NCI-H82 (cell line): ENCODE measurements at regions not wholly inside any gene's neighbourhood (a gene's known extent, or its start where the extent isn't known, plus 50 kb on each side); places are given as distances from the start of the nearest gene placed in this dataset.

Experiments
- DNase-seq: peaks from one replicate; lab custom pipeline; 2025; lab: John Stamatoyannopoulos, UW

- no peak for DNase-seq
Measured at GRCh38 chr10:8544500-8544899, 490.0 kb downstream of the GATA3 start.

GRCh38 chr10:8554574-8554973, 500.1 kb downstream of the GATA3 start:
- no peak for DNase-seq

DNA sequence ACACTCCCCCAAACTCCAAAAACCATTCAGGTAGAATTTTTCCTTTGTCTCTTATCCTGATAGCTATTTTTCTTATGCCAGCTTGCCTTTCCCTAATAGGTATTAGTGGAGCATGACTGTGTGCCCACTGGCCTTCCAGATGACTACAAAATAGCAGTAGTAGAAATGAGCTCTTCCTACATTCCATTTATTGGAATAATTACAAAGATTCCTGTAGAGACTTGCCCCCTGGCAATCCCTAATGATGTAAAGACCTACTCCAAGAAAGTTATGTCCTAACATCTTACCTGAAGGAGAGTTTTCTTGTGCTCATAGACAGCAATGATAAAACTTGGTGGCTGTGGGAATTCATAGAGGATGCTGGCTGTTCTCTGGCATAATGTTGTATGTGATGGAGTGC, 501.8 kb downstream of the GATA3 start:
- no peak for DNase-seq

DNA sequence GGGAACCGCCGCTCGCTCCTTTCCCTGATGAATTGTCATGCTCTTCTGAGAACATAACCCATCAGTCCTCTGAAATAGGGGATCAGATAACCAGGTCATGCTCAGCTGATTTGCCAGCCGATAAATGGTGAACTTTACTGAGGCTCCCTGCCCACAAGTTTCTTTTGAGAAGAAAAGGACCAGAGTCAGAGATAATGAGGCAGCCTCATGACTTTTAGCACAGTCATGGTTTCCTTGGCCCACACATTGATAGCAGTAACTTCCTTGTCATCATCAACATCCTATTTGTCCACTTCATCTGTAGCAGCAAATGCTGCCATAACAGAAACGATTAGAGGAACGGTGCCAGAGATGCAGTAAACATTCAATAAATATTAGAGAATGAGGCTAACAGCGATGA, 509.0 kb downstream of the GATA3 start:
- no peak for DNase-seq

DNA sequence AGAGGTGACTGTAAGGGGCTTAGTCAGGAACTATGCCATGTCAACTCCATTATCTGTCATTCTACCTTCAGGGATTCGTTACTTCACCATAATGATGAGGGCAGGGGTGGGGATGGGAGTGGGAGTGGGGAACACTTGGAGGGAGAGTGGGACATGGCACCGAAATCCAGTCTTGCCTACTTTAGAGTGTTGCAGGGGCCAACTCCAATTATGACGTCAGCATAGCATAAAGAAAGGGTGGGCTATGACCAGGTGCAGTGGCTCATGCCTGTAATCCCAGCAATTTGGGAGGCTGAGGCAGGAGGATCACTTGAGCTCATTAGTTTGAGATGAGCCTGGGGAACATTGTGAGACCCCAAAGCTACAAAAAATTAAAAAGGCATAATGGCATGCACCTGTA, 512.2 kb downstream of the GATA3 start:
- no peak for DNase-seq

GRCh38 chr10:8568401-8568800, 513.9 kb downstream of the GATA3 start:
- no peak for DNase-seq

- DNase-seq, result no peak
Measured at GRCh38 chr10:8575620-8576019, 521.1 kb downstream of the GATA3 start.

DNA sequence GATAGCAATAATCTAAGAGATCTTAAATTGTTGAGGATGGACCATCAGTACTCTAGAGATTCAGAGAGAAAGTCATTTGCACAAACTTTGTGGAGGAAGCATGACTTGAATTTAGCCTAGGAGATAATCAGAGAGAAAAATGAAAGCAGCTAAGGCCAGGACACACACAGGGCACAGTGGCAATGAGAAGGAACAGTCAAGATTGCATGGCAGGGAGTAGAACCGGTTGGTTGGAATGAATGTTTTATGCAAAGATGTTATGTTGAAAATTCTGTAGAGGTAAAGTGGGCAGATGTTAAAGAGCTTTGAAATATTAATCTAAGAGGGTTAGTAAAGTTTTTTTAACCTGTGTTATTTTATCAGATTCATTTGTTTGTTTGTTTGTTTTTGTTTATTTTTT, 521.8 kb downstream of the GATA3 start:
- no peak for DNase-seq

- no peak for DNase-seq
Measured at GRCh38 chr10:8576911-8577310, 522.4 kb downstream of the GATA3 start.

GRCh38 chr10:8577686-8578085, 523.2 kb downstream of the GATA3 start:
- no peak for DNase-seq

- DNase-seq, result no peak
Measured at GRCh38 chr10:8581521-8582225, 527.2 kb downstream of the GATA3 start.

- no peak for DNase-seq
Measured at GRCh38 chr10:8583096-8583495, 528.6 kb downstream of the GATA3 start.

GRCh38 chr10:8584666-8585065, 530.2 kb downstream of the GATA3 start:
- DNase-seq, result no peak

DNA sequence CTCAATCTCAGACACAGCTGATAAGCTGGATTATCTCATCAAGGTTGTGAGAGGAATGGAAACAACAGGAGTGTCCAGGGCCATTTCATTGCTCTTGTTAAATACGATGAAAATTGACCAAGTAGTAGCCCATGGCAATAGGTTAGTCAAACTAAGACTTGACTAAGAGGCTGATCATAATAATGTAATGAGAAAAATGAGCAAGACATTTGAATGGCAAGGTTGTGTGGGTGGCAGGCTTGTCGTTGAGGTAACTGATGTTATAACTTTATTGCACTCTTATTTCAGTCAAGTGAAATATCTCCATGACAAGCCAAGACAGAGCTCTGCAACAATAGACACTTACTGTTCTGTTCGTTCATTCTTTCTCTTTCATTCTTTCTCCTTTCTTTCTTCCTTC, 532.0 kb downstream of the GATA3 start:
- no peak for DNase-seq

- no peak for DNase-seq
Measured at GRCh38 chr10:8588135-8588534, 533.6 kb downstream of the GATA3 start.

GRCh38 chr10:8590518-8590917, 536.0 kb downstream of the GATA3 start:
- DNase-seq, result no peak

DNA sequence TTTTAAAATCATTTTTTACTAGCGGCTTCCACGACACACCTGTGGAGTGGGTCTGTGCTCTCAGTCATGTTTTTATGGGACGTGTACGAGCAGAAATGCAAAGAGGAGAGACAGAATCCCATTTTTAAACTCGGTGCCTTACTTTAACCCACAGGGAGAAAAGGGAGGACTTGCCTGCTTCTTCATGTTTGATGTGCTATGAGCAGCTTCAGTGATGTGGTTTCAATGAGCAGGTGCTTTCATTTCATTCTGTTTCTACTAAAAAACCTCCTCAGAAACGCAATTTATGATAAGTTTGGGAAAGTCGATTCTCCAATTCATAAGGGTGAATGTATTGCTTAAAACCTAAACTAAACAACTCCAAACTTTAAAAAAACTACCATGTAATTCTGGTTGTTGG, 537.2 kb downstream of the GATA3 start:
- no peak for DNase-seq

- no peak for DNase-seq
Measured at GRCh38 chr10:8594176-8594575, 539.7 kb downstream of the GATA3 start.

GRCh38 chr10:8594711-8595110, 540.2 kb downstream of the GATA3 start:
- DNase-seq, result no peak

GRCh38 chr10:8595140-8595539, 540.7 kb downstream of the GATA3 start:
- no peak for DNase-seq

DNA sequence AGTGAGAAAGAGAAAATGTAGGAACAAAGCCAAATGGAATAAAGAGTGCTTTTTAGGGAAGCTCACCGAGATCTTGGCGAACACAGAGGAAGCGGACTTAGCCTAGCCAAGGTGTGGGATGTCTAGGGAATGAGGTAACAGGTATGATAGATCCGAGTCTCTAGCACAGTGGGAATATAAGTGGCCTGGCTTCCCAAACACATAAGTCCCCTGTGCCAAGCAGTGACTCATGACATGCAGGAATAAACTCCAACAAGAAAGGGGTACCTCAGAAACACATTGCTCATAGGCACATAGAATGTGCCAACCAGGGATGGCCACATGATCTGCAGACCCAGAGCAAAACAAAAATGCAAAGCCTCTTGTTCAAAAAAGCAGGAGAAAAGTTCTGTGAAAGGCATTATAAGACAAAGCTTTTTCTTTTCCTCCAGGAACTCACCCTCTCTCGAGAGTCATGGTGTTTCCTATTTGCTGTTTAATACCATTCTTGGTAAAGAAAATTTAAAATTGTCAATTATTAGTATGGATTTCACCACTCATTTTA, 542.5 kb downstream of the GATA3 start:
- no peak for DNase-seq

DNA sequence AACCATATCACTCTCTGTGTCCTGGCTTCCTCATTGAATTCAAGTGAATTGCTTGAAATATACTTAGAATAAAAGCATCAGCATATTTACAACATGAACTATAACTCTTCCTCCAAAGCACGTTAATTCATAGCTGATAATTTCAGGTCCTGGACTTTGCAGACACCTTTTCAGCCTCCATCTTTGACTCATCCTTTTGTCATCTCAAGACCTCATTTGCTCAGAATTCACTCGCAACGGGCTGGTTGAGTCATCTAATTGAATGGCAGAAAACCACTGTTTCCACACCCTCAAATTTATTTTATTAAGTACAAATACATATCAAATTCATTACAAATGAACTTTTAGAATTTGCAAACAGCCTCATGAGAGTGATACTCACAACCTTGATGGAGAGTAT, 545.7 kb downstream of the GATA3 start:
- no peak for DNase-seq

DNA sequence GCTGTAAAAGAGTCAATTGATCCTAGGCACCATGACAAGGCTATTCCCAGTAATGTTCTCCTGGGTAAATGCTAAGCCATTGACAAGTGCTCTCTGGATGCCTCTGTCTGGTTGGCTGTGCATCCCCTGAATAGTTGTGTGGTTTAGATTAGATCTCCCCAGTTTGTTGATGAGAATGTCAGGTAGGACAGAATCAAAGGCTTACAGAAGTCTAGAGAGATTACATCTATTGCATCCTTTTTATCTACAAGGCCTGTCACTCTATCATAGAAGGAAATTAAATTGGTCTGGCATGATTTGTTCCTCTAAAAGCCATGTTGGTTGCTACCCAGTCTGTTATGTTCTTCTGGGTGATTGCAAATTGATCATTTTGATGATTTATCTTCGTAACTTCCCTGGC, 548.3 kb downstream of the GATA3 start:
- DNase-seq, result no peak

DNA sequence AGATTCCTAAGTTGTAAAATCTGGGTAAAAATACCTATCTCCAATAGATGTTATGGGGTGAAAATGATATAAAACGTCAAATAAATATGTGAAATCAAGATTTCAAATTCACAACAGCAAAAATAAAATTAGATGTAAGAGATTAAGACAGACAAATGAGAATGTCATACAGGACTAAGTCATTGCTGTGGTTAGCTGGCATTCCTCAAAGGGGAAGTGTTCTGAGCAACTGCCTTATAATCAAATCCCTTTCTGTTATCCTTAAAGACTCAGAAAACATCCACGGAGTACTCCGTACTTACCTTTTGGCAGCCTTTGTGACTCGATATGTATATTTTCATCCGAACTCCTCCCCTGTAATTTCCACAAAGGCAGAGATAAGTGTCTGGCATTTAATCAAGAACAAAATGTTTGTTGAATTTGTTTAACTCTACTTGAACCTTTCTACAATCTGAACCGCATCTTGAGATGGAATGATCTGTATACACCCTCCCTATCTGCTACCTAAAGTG, 559.6 kb downstream of the GATA3 start:
- DNase-seq, result no peak
